ENCODE measurements at regions not wholly inside any gene's neighbourhood (a gene's known extent, or its start where the extent isn't known, plus 50 kb on each side); places are given as distances from the start of the nearest gene placed in this dataset.

DNA sequence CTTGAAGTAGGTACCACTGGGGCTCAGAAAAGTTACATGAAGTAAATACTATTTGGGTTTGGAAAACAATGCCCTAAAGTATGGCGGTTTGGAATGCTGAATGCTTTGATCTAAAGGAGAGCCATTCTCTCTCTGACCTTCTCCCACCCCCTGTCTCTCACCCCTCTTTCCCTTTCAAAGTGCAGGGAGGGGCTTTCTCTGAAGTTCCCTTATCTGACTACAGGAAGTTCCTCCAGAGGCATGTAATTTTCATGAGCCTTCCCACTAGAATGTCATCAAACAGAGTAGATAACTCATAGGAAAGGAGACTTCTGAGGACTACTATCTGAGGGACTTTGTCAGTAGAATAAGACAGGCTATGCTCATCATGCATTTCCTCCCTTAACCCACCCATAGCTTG is 216.7 kb upstream of the PCSK2 start:
- Histone ChIP-seq H3K27ac (ENCODE audit: low read depth, low read length) (no peak overlapping the region), H4K20me1 (ENCODE audit: low read depth, low read length) (no peaks in the 10 kb centered on the region)

DNA sequence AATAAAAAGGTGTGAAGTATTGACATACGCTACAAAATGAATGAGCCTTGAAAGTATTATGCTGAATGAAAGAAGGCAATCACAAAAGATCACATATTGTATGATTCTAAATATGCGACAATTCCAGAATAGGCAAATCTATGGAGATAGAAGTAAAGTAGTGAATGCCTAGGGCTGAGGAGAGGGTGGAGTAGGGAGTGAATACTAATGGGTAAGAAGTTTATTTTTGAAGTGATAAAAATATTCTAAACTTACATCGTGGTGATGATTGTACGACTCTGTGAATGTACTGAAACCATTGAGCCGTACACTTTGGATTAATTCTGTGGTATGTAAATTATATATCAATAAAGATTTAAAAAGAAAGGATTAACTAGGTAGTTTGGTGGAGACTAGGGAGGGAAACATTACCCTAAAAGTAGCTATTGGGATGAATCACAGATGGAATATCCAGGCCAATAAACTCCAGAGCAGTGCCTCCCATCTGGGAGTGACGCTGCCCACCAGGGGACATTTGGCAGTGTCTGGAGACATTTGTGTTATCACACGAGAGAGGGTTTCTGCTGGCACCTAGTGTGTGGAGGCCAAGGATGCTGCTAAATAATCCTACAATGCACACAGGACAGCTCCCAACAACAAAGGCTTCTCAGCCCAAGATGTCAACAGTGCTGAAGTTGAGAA is 214.2 kb upstream of the PCSK2 start:
- no peak overlapping the region for H3K4me2 ChIP-seq (ENCODE audit: low read depth, low read length, poor library complexity, severe bottlenecking)
- H4K20me1 ChIP-seq (ENCODE audit: low read depth, low read length): no peaks in the 10 kb centered on the region
- H3K27ac ChIP-seq (ENCODE audit: low read depth, low read length): no peak overlapping the region
- H2AFZ ChIP-seq (ENCODE audit: low read depth, low read length, severe bottlenecking): no peak overlapping the region
- no peaks in the 10 kb centered on the region for H3F3A ChIP-seq (ENCODE audit: insufficient read depth)
- no peaks in the 10 kb centered on the region for H3K9me2 ChIP-seq (replicated peaks; ENCODE audit: insufficient read depth, low read length)
- H3K4me3 ChIP-seq (ENCODE audit: insufficient read depth, low read length, poor library complexity, severe bottlenecking): no peak overlapping the region
- H3K27me3 ChIP-seq (ENCODE audit: low read length): no peaks in the 10 kb centered on the region
- H3K79me2 ChIP-seq (ENCODE audit: insufficient read depth, low read length): no peaks in the 10 kb centered on the region
- H3K9ac ChIP-seq (ENCODE audit: low read length): no peak overlapping the region
- TF ChIP-seq EZH2phosphoT487 (conservative IDR thresholded peaks at IDR 0.05; ENCODE audit: low read length): no peak
- TF ChIP-seq, protein P1, sequence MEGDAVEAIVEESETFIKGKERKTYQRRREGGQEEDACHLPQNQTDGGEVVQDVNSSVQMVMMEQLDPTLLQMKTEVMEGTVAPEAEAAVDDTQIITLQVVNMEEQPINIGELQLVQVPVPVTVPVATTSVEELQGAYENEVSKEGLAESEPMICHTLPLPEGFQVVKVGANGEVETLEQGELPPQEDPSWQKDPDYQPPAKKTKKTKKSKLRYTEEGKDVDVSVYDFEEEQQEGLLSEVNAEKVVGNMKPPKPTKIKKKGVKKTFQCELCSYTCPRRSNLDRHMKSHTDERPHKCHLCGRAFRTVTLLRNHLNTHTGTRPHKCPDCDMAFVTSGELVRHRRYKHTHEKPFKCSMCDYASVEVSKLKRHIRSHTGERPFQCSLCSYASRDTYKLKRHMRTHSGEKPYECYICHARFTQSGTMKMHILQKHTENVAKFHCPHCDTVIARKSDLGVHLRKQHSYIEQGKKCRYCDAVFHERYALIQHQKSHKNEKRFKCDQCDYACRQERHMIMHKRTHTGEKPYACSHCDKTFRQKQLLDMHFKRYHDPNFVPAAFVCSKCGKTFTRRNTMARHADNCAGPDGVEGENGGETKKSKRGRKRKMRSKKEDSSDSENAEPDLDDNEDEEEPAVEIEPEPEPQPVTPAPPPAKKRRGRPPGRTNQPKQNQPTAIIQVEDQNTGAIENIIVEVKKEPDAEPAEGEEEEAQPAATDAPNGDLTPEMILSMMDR (IDR thresholded peaks at IDR 0.05; ENCODE audit: insufficient read depth, low read length, poor library complexity, severe bottlenecking): no peak
- H3K9me3 ChIP-seq (ENCODE audit: insufficient read depth, low read length): no peaks in the 10 kb centered on the region
- H3K36me3 ChIP-seq (ENCODE audit: low read length): no peaks in the 10 kb centered on the region

More for the DNA sequence above, 216.7 kb upstream of the PCSK2 start:
- Histone ChIP-seq H3K9me3 (ENCODE audit: insufficient read depth, low read length) (no peaks in the 10 kb centered on the region), H3K36me3 (ENCODE audit: low read length) (no peaks in the 10 kb centered on the region), H3K9me2 (replicated peaks; ENCODE audit: insufficient read depth, low read length) (no peaks in the 10 kb centered on the region; the same call in 1 of the 2 replicates), H2AFZ (ENCODE audit: low read depth, low read length, severe bottlenecking) (no peak overlapping the region), H3K4me2 (ENCODE audit: low read depth, low read length, poor library complexity, severe bottlenecking) (no peak overlapping the region), H3K79me2 (ENCODE audit: insufficient read depth, low read length) (no peaks in the 10 kb centered on the region), H3K27me3 (ENCODE audit: low read length) (no peaks in the 10 kb centered on the region), H3K9ac (ENCODE audit: low read length) (no peak overlapping the region), H3K4me3 (ENCODE audit: insufficient read depth, low read length, poor library complexity, severe bottlenecking) (no peak overlapping the region), H3F3A (ENCODE audit: insufficient read depth) (no peaks in the 10 kb centered on the region)
- TF ChIP-seq, protein P1 (IDR thresholded peaks at IDR 0.05; ENCODE audit: insufficient read depth, low read length, poor library complexity, severe bottlenecking): no peak
- no peak for TF ChIP-seq EZH2phosphoT487 (conservative IDR thresholded peaks at IDR 0.05; ENCODE audit: low read length)

DNA sequence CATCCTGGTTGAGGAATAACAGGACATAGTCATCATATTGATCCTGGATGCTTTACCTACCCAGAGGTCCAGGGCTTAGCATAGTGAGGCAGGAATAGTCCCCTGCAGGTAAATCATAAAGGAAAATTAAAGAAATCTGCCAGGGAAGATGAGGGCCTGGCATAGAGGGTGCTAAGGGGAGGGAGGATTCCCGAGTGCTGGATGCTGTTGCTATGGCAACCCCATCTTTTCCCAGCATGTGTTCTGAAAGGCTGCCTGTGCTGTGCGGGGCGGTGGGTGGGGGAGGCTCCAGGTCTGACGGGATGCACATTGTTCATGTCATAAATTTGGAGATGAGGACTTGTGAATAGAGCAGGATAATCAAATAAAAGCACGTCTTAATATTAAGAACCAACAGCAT is 212.6 kb upstream of the PCSK2 start:
- Histone ChIP-seq H3K36me3 (ENCODE audit: low read length) (no peaks in the 10 kb centered on the region), H3K4me3 (ENCODE audit: insufficient read depth, low read length, poor library complexity, severe bottlenecking) (no peak overlapping the region), H3K79me2 (ENCODE audit: insufficient read depth, low read length) (no peaks in the 10 kb centered on the region), H3K9me3 (ENCODE audit: insufficient read depth, low read length) (no peaks in the 10 kb centered on the region), H3F3A (ENCODE audit: insufficient read depth) (no peaks in the 10 kb centered on the region), H3K9me2 (replicated peaks; ENCODE audit: insufficient read depth, low read length) (no peaks in the 10 kb centered on the region), H3K27me3 (ENCODE audit: low read length) (no peaks in the 10 kb centered on the region), H4K20me1 (ENCODE audit: low read depth, low read length) (no peaks in the 10 kb centered on the region), H3K9ac (ENCODE audit: low read length) (no peak overlapping the region), H3K27ac (ENCODE audit: low read depth, low read length) (no peak overlapping the region), H2AFZ (ENCODE audit: low read depth, low read length, severe bottlenecking) (no peak overlapping the region), H3K4me2 (ENCODE audit: low read depth, low read length, poor library complexity, severe bottlenecking) (no peak overlapping the region)
- TF ChIP-seq EZH2phosphoT487 (conservative IDR thresholded peaks at IDR 0.05; ENCODE audit: low read length): no peak
- TF ChIP-seq, protein P1 (IDR thresholded peaks at IDR 0.05; ENCODE audit: insufficient read depth, low read length, poor library complexity, severe bottlenecking): no peak

Measured in SU-DHL-6 (cell line).